Fibroblast of skin of left biceps (primary cell): ENCODE measurements at regions not wholly inside any gene's neighbourhood (a gene's known extent, or its start where the extent isn't known, plus 50 kb on each side); places are given as distances from the start of the nearest gene placed in this dataset.

Experiments
- DNase-seq, 2 experiments: peaks; one replicate each; pipeline ENCODE4 v3.0.0-alpha.2; 2013; ENCODE audit warnings: low read depth in 2 of 2

DNA sequence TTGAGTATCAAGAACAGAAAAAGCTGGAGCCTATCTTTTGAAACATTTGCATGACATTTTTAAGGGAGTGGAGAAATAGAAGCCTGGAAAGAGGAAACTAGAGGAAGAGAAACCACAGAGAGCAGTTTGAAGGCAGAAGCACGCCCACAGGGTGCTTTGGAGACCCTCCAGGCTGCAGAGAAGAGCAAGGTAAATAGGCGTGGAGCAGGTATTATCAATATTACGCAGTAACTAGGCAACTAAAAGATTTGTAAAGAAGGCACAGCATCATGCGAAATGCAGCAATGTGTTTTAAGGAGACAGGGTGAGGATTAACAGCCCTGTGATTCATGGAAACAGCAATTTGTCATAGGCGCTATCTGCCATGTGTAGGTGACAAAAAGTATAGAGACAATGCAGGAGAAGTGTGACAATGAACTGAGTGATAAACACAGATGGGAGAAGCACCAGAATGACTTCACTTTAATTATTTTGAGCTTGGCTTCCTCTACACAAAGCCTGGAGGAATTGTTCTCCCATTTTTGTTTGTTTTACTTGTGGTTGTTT is 281.2 kb downstream of the BRINP1 start:
- no peak for DNase-seq

DNA sequence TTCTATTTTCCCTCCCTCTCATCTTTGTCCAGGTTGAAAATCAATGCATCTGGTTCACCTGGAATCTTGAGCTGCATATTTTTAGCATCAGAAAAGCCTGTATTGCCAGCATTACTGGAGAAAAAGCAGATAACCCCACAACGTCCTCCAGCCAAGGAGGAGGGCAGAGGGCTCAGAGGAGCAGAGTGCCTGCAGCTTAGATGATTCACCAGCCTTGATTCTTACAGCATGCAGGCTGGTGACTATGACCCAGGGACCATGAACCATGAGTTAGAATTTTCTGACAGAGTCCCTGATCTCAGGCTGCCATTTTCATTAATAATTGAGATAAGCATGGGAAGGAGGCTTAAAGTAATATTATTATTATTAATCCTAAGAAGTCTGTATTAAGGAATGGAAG is 278.2 kb downstream of the BRINP1 start:
- no peak for DNase-seq

DNA sequence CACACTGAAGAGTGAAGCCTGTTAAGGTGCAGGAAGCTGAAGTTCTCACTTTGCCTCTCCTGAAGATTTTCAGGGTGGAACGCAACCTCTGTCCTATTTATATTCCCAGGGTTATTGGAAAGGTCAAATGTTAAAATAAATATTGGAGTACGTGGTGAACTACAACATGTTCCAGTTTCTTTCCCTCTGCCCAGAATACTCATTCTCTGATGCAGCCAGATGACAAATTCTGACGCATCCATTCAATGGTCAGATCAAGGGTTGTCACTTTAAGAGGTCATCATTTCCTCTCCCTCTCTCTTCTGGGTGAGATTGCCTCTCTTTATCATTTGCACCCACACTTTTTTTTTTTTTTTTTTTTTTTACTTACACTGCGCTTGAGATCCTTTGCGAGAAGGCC is 277.1 kb downstream of the BRINP1 start:
- no peak for DNase-seq

DNA sequence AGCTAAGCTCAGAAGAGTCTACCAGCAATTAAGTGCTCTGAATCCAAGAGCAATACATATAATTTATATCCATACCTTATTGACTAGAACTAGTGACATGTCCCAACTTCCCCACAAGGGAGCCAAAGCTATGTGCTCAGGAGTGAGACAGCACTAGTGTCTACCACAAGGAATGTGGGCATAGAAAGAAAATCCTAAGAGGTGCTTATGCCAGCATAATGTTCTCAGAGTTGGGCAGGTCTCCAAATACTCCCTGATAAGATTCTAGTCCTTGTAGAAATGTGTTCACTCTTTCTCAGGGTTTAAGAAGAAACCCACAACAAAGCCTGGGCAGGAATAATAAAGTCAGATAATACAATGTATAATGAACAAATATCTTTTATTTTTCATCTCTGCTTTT is 275.1 kb downstream of the BRINP1 start:
- DNase-seq = no peak

DNA sequence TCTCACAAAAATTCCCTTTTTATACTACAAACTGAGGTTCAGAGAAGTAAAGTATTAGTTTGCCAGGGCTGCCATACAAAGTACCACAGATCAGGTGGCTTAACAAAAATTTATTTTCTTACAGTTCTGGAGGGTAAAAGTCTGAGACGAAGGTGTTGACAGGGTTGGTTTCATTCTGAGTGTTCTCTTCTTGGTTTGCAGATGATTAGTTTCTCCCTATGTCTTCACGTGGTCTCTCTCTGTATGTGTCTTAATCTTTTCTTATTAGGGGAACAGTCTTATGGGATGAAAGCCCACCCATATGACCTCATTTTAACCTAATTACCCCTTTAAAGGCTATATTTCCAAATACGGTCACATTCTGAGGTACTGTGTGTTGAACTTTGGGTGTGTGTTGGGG is 274.2 kb downstream of the BRINP1 start:
- no peak for DNase-seq

DNA sequence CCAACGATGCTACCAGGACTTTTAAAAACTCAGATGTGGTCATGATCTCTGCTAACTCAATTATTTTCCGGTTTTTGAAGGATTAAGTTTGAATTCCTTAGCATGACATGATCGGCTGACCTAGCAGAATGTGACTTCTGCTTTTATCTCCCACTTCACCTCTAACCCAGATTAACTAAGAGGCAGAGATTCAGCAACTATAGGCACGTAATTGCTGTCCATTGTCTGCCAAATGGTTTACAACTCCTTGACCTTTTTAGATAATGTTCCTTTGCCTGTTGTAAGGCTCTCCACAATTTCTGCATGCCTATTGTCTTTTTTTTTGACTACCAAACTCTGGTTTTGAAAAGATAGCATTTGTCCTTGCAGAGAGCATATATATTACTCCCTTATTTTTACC is 268.2 kb downstream of the BRINP1 start:
- DNase-seq = no peak

DNA sequence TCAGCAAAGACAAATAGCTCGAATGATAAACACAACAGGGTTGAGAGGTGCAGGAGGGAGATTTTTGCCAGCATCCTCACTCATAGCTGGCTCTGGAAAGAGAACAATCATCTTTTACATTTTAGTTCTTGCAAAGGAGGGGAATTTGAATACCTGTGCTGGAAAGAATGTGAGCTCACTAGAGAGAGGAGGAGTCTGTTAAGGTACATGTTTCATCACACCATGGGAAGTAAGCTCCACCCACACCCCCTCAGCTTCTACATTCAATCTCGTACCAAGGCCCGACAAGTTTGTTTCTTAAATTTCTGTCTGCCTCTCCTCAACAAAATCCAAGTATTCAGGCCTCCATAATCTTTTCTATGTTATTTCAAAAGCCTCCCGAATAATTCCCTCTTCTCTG is 254.6 kb downstream of the BRINP1 start:
- no peak for DNase-seq
